ENCODE measurements at regions not wholly inside any gene's neighbourhood (a gene's known extent, or its start where the extent isn't known, plus 50 kb on each side); places are given as distances from the start of the nearest gene placed in this dataset.

GRCh38 chr15:66933932-66934867 is 131.2 kb upstream of the SMAD3 start:
- Histone ChIP-seq H3K79me1 (ENCODE audit: insufficient read depth, low read depth, low read length, poor library complexity, severe bottlenecking) (no peaks in the 10 kb centered on the region), H4K5ac (ENCODE audit: insufficient read length, low read depth, low read length) (no peak overlapping the region), H3K4me2 (ENCODE audit: insufficient read depth, insufficient read length, low read length) (no peak overlapping the region), H3K23me2 (ENCODE audit: insufficient read length, low read depth, low read length, poor library complexity, severe bottlenecking) (no peaks in the 10 kb centered on the region), H2BK120ac (ENCODE audit: low read depth, low read length, poor library complexity, severe bottlenecking) (no peak overlapping the region), H4K20me1 (ENCODE audit: control insufficient read depth, insufficient read depth, insufficient read length) (no peaks in the 10 kb centered on the region), H3K14ac (ENCODE audit: insufficient read depth, low read length) (no peak overlapping the region), H2BK20ac (ENCODE audit: low read depth, low read length, poor library complexity, severe bottlenecking) (no peak overlapping the region), H3K79me2 (ENCODE audit: insufficient read depth, low read length) (no peaks in the 10 kb centered on the region), H2AFZ (ENCODE audit: low read length) (no peak overlapping the region), H3K27me3 (ENCODE audit: insufficient read depth, low read length) (no peaks in the 10 kb centered on the region), H4K91ac (ENCODE audit: insufficient read length, low read depth, low read length) (no peak overlapping the region), H3T11ph (ENCODE audit: low read length) (no peak overlapping the region), H2AK5ac (ENCODE audit: insufficient read length, low read length) (no peak overlapping the region), H2BK5ac (ENCODE audit: insufficient read length, low read length) (no peak overlapping the region), H3K9ac (ENCODE audit: extremely low read depth, insufficient read length, low read length) (no peak overlapping the region), H2BK12ac (ENCODE audit: insufficient read length, low read depth, low read length) (no peak overlapping the region), H3K9me3 (ENCODE audit: control insufficient read depth, low read depth, low read length) (peaks cover 14% of the 10 kb centered on the region), H3K4ac (ENCODE audit: low read depth, low read length) (no peak overlapping the region), H3K56ac (ENCODE audit: insufficient read length, low read depth, low read length) (no peak overlapping the region), H3K18ac (ENCODE audit: insufficient read length, low read depth, low read length) (no peak overlapping the region), H3K27ac (ENCODE audit: insufficient read length, low read depth, low read length) (no peak overlapping the region), H3K4me1 (ENCODE audit: insufficient read depth, low read length) (peaks cover 3% of the 10 kb centered on the region; the same call in 1 of the 2 replicates), H3K23ac (ENCODE audit: insufficient read length, low read depth, low read length) (no peak overlapping the region), H2BK15ac (ENCODE audit: low read depth, low read length) (no peak overlapping the region), H4K8ac (replicated peaks; ENCODE audit: insufficient read length, low read depth, low read length) (no peak overlapping the region)
- WGBS (ENCODE audit: extremely low coverage, insufficient read length, low lambda C conversion rate), result no CpG with 5 or more reads among the region's 8 CpGs
- H3K27me3 Mint-ChIP-seq (ENCODE audit: low read depth), result peaks cover 5% of the 10 kb centered on the region
- TF ChIP-seq, protein P1, sequence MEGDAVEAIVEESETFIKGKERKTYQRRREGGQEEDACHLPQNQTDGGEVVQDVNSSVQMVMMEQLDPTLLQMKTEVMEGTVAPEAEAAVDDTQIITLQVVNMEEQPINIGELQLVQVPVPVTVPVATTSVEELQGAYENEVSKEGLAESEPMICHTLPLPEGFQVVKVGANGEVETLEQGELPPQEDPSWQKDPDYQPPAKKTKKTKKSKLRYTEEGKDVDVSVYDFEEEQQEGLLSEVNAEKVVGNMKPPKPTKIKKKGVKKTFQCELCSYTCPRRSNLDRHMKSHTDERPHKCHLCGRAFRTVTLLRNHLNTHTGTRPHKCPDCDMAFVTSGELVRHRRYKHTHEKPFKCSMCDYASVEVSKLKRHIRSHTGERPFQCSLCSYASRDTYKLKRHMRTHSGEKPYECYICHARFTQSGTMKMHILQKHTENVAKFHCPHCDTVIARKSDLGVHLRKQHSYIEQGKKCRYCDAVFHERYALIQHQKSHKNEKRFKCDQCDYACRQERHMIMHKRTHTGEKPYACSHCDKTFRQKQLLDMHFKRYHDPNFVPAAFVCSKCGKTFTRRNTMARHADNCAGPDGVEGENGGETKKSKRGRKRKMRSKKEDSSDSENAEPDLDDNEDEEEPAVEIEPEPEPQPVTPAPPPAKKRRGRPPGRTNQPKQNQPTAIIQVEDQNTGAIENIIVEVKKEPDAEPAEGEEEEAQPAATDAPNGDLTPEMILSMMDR (conservative IDR thresholded peaks at IDR 0.05), result no peak
- no peak overlapping the region; a peak in 1 of 5 replicates for H3K4me3 Mint-ChIP-seq
- H3K9me3 Mint-ChIP-seq, result peaks cover 25 to 29% of the 10 kb centered on the region in 2 experiments
- no peak overlapping the region for H3K27ac Mint-ChIP-seq
- peaks cover 14 to 16% of the 10 kb centered on the region in 2 experiments for H3K4me1 Mint-ChIP-seq
- DNase-seq, result no peak
- peaks cover 9 to 20% (median 15%) of the 10 kb centered on the region in 3 experiments for H3K36me3 Mint-ChIP-seq (ENCODE audit: insufficient read depth in 1 of 3, low read depth in 3 of 3)

Data from H9 (cell line).